ENCODE measurements at regions not wholly inside any gene's neighbourhood (a gene's known extent, or its start where the extent isn't known, plus 50 kb on each side); places are given as distances from the start of the nearest gene placed in this dataset.

- DNase-seq (ENCODE audit: extremely low read depth, low read depth) = no peak
Observed at GRCh38 chr12:62998454-62998853, 63.5 kb upstream of the PPM1H start.

DNA sequence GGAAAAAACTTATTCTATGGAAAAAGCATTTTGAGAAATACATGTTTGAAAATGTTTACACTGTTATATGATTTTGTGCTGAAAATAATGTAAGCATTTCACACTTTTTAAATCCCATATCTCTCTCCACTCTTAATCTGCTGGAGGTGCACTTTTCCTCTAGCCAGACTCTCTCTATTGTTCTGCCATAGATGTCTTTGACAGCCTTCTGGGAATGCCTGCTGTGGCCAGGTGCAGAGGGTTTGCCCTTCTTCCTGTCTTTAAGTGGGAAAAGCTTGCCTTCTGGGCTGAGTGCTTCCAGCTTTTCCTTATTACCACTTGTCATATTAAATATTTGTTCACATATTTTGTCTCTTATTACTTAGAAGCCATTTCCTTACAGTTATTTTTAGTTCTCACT, 60.1 kb upstream of the PPM1H start:
- DNase-seq (ENCODE audit: extremely low read depth, low read depth) = no peak

GRCh38 chr12:62986844-62987243, 51.9 kb upstream of the PPM1H start:
- DNase-seq (ENCODE audit: extremely low read depth, low read depth) = no peak
